Ammon's horn (tissue), 1 donor: ENCODE measurements at regions not wholly inside any gene's neighbourhood (a gene's known extent, or its start where the extent isn't known, plus 50 kb on each side); places are given as distances from the start of the nearest gene placed in this dataset.

Experiments used
- DNase-seq: peaks from one replicate; pipeline ENCODE4 v3.0.0-alpha.2; 2016; ENCODE audit warnings: low spot score

DNA sequence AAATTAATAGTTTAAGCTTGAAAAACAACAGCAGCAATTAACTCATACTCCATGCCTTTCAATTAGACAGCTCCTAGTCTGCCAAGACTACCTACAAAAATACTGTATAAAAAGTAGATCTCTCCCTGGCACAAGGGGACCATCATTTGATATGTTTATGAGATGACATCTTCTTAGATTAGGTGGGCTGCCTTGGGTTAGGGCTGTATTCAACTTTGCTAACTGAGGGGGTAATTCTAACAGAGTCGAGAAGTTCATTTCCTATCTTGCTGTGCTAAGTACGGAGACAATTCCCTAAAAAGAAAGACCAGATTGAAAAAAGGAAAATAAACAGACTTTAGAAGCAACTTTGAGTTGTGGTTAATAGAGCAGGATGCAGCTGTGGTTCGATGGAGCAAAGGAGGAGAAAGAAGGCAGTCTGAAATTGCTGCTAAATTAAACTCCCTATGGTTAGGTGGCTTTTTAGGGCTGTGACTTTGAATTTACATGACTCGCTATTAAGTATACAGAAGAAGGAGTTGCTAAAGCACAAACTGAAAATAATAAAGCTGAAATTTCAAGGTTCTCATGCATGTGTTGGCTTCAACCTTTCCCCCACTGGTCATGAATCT, 75.4 kb downstream of the CDC7 start:
- no peak for DNase-seq

DNA sequence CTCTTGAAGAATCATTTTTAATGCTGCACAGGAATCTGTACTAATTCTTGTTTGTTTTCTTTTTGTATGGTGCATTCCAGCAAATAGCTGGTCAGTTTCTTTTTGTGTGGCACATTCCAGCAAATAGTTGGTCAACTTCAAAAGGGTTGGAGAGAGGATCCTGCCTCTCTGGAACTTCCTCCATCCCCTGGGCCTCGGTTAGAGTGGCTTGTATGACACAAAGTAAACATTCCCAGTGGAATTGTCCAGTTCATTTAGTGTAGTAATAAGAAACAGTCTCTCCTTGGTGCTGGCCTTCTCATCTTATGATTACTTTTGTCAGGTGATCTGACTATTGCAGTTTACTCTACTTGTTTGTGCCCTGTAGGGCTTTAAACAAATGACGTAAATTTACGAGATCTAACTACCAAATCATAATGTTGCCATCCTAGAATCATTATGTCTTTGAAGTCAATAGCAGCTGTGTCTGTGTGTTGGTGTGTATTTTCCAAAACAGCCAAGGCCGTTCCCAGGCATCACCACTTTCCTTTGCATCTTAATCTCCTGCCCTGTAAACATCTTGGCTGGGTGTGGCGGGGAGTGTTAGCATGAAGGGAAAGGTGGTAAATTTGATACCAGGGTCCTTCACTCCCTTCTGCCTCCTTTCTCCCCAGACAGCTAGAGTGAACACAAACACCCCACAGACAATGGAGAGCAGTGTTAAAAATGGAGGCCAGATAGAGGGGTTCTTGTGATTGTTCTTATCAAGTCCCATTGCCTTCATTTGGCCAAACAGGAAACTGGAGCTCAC, 77.9 kb downstream of the CDC7 start:
- no peak for DNase-seq

- no peak for DNase-seq
These were observed 79.1 kb downstream of the CDC7 start for GRCh38 chr1:91579658-91580228.

DNA sequence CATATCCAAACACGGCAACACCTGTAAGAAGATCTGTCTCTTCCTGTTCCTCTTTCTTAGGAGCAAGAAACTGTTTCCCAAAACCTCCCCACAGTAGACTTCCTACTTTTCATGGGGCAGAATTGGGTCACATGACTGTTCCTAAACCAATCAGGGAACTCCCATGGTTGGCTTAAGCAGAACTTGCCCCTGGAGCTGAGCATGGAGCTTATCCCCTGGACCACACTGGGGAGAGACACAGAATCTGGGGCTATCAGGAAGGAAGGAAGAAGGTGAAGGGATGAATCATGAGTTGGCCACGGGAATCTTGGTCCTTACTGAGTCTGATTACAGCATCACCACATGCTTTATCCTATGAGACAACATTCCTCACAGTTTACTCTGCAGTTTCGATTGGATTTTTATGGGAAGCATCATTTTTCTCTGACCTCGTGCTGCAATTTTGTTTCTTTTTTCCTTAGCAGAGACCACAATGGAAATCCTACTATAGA, 81.8 kb downstream of the CDC7 start:
- DNase-seq = no peak

DNA sequence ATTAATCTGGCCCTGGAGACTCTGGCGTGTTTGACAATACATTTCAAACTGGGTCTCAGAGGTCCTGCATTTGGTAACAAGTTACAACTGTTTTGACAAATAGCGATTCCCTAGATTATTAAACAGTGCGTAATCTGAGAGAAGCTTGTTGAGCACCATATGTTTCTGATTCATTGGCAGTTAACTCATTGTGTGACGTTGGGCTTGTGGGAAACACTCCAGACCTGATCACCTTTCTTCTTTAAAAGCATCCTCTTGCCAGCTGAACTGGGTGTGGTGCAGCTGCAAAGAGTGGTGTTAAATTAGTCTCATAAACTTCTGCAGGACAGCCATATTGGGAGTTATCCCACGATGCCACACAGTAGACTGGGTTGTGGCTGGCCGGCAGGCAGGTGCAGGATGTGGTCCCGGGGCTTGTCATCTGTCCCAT, 82.7 kb downstream of the CDC7 start:
- no peak for DNase-seq

DNA sequence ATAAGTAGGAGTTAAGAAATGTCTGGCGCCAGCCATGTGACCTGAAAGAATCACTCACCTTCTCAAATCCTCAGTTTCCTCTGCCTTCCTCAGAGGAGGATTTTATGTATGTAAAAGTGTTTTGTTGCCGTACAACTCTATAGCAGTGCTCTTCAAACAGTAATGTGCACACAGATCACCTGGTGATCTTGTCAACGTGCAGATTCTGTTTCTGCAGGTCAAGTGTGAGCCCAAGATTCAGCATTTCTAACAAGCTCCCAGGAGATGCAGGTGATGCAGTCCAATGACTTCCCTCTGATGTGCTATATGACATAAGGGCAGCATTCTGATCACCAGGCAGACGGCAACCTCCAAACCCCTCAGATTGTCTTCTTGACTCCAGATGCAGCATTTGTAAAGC, 83.7 kb downstream of the CDC7 start:
- DNase-seq = no peak

- no peak for DNase-seq
These were observed 84.2 kb downstream of the CDC7 start for GRCh38 chr1:91584878-91585277.

DNA sequence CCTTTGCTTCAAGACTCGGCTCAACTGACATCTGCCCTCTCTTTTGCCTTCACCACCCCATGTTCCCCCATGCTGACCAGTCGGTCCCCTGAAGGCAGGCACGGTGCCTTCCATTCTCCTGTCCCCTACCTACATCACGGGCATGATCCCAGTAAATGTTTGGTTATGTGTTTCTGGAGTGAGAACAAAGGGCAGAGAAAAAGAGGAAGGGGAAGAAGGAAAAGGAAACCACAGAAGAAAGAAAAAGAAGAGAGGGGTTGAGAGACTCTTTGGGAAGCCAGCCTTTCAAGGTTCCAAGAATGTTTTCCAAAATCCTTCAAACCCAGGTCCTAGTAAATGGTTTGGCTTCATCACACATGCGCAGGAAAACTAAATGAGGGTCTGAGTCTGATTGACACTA, 84.9 kb downstream of the CDC7 start:
- no peak for DNase-seq

DNA sequence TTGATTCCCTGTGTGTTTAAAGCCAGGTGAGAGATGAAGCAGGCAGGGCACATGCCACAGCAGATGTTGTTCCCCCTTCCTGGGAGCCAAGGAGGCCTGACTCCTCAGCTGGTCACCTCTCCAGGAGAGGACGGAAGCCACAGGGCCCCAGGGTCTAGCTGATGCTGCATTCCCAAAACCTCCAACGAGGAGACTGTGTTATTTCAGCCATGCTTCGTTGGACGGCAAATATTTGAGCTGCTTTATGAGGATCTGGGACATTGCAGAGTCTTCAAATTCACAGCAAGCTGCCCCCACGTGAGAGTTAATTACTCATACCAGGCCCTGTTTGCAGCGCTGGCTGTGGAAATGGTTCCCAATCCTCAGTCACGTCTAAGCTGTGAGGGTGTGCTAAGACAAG, 85.3 kb downstream of the CDC7 start:
- DNase-seq = no peak

DNA sequence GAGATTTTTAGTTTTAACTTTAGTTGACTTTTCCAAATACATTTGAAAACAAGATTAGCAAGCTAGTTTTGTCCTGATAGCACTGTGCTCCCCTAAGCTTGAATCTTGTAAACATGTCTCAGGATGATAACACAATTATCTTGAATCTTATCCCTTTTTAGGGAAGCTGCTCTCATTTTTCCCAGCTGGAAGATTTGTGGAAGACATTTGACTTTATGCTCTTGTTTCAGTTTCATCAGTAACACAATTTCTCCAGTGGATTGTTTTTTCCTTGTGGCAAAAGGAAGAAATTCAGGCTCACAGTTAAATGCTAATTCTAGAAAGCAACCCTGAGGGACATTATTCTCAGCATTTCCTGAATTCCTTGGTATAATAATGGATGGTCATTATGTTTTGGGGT, 88.8 kb downstream of the CDC7 start:
- DNase-seq = no peak

DNA sequence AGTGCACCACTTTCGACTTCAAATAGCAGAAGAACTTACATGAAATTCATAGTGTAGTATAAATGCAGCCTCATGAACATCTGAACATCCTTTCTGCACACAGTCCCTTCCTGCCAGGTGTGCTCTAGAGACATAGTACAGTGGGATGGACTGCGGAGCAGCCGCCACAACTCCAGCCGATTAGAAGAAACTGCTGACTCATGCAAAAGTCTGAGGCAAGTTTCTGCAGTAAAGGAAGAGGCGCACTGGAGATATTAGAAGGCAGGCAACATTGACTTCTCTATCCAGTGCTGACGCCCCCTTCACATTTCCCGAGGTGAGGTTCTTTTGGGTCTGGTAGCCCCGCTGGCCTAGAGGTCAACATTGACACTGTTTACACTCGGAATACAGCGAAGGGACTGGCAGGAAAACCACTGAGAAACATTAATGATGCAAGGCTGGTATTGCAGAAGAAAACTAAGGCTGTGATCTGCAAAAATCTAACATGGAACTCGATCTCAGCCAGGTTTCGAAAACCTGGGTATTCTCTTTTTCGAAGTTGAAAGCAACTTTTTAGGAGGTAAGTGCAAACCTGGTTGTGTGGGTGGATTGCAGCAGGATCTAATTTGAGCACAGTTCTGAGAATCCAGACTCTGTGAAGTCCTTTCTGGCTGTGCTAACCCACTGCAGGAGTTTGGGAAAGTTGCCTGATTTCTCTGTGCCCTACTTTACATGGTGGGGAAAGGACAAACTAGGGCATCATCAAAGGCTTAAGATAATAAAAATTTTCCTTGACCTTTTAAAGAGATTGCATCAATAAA, 90.7 kb downstream of the CDC7 start:
- DNase-seq = no peak

DNA sequence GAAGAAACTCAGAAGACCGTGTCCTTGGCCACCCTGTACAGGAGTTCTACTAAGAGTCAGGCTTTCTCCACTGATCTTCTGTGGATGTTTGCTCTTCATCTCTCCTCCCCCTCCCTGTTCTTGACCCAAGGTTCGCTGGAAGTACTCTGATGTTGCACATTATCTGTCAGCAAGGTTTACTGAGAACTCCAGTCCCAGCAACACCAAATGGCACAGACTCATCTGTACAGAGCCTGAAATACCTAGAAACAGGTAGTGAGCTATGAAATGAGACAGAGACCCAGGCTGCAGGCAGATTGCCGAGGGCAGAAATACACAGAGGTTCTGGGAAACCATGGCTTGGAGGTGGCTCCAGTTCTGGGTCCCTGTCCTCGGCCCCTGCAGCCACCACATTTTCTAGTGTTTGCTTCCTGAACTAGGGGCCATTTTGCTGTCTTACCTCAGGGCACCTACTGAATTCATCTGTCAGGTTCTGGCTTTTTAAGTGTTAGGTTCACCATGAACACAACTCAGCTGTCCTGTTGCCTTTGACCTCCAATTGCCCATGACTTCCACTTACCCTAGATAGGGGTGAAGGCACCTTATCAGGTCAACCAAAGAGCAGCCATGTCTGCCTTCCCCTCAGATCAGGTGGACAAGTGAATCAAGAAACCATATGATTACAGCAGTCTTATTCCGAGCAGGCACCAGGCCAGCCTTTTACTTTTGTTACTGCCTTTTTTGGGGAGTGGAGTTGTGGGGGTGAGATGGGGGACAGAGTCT, 92.2 kb downstream of the CDC7 start:
- no peak for DNase-seq

DNA sequence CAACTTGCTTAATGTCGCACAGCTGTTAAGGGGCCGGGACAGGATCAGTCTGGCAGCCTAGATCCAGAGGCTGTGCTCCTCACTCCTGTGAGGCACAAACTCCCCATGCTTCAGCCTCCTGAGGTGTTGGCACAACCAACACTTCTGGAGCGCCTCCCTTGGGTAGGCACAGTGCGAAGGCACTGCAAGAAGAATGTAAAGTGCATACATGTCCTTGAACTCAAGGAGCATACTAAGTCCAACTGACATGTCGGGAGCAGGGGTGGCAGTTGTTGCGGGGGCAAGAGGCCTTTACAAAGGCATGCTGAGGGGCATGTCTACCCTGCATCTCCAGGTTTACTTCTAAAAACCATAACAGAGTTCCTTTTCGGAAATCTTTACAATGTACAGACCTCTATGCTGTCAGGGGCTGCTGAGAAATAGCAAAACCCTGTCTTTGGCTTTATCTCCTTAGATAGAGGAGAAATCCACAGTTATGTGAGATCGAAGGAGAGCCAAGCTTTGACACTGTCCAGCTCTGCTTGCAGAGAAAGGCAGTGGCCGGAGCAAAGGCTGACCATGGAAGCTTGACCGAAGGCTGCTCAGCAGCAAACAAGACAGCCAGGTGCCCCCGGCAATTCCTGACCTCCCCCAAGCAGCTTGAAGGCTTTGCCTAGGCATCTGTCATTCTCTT, 93.9 kb downstream of the CDC7 start:
- no peak for DNase-seq

DNA sequence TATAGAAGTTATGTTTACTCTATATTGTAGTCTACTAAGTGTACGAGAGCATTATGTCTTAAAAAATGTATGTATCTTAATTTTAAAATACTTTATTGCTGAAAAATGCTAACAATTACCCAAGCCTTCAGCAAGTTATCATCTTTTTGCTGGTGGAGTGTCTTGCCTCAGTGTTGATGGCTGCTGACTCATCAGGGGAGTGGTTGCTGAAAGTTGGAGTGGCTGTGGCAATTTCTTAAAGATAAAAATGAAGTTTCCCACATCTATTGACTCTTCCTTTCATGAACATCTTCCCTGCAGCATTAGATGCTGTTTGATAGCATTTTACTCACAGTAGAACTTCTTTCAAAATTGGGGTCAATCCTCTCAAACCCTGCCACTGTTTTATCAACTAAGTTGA, 95.8 kb downstream of the CDC7 start:
- no peak for DNase-seq

DNA sequence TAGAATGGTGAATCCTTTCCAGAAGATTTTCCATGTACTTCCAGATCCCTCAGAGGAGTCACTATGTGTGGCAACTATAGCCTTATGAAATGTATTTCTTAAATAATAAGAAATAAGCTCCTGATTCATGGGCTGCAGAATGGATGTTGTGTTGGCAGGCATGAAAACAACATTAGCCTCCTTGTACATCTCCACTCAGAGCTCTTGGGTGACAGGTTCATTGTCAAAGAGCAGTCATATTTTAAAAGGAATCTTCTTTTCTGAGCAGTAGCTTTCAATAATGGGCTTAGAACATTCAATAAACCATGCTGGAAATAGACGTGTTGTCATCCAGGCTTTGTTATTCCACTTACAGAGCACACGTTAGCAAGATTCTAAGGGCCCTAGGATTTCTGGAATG, 96.6 kb downstream of the CDC7 start:
- no peak for DNase-seq

GRCh38 chr1:91600431-91601337, 100.0 kb downstream of the CDC7 start:
- DNase-seq = no peak

DNA sequence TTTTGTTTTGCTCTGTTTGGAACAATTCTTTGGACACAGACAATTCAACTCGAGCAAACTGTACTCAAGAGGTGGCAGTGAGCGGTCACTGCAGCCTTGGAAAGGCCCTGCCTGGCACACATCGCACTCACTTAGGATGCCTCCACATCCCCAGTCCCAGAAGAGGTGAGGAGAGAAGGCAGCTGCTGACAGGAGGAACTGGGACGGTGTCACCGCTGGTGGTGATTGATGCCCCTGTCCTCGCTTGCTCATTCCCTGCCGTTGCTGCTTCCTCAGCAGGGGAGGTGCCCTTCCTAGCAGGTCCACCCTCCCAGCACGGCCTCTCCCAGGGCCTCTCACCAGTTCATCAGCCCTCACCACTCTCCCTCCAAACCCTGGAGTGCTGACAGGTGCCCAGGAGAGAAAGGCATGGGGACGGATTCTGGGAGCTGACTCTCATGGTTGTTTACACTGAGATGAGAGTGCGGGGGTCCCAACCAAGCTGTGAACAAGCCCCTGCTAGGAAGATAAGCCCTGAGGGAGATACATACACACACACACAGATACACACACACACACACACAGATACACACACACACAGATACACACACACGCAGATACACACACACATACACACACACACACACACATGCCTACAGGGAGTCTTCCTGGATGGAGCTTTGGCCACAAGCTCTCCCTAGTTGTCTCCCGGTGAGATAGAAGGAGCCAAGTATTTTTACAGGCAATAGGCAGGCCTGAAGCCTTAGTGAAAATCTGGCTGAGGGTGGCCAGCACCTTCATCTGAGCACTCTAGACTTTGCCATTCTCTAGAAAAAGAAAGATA, 101.1 kb downstream of the CDC7 start:
- no peak for DNase-seq

- DNase-seq = no peak
These were observed 102.8 kb downstream of the CDC7 start for GRCh38 chr1:91603409-91603808.

GRCh38 chr1:91604632-91605031, 104.0 kb downstream of the CDC7 start:
- DNase-seq = no peak
